Small intestine (tissue), 7 donors: ENCODE measurements at regions not wholly inside any gene's neighbourhood (a gene's known extent, or its start where the extent isn't known, plus 50 kb on each side); places are given as distances from the start of the nearest gene placed in this dataset.
"Not testable (repeated sequence)": the region's sequence is repeated elsewhere in the genome, so short reads cannot be mapped to it uniquely, and the experiment has no call there.

Experiments
- DNase-seq, 2 donors: peaks; one replicate each; pipeline versions ENCODE4 v3.0.0 to v3.0.0-alpha.2; 2013
- FAIRE-seq: peaks from 2 replicates; lab custom pipeline; 2012; peaks lifted over from hg19 to GRCh38; lab: Jason Lieb, UNC
- H3K27ac ChIP-seq, 3 donors: one replicate each; pipeline ENCODE4 v1.5.1; 2013; ENCODE audit warnings: low read length in 2 of 3, mild to moderate bottlenecking in 2 of 3, control low read depth in 1 of 3, inconsistent platforms in 1 of 3, low read depth in 1 of 3, moderate library complexity in 1 of 3
- H3K27me3 ChIP-seq, 3 donors: one replicate each; pipeline ENCODE4 v1.6.1; 2013; ENCODE audit warnings: low read length in 3 of 3, inconsistent platforms in 1 of 3; ENCODE audit not compliant: control insufficient read depth in 3 of 3, insufficient read depth in 3 of 3
- H3K36me3 ChIP-seq, 3 donors: one replicate each; pipeline ENCODE4 v1.6.1; 2013; ENCODE audit warnings: low read length in 3 of 3, inconsistent platforms in 1 of 3, low read depth in 1 of 3, mild to moderate bottlenecking in 1 of 3, moderate library complexity in 1 of 3; ENCODE audit not compliant: control insufficient read depth in 3 of 3, insufficient read depth in 2 of 3
- H3K4me1 ChIP-seq, 3 donors: one replicate each; pipeline ENCODE4 v1.6.1; 2013; ENCODE audit warnings: low read length in 2 of 3, inconsistent platforms in 1 of 3, low read depth in 1 of 3, mild to moderate bottlenecking in 1 of 3, moderate library complexity in 1 of 3; ENCODE audit not compliant: control insufficient read depth in 3 of 3, insufficient read depth in 2 of 3
- H3K4me3 ChIP-seq, 3 donors: one replicate each; pipeline ENCODE4 v1.5.1; 2013; ENCODE audit warnings: low read length in 3 of 3, control low read depth in 1 of 3, inconsistent platforms in 1 of 3, low read depth in 1 of 3, mild to moderate bottlenecking in 1 of 3, moderate library complexity in 1 of 3
- H3K9me3 ChIP-seq, 2 donors: one replicate each; pipeline ENCODE4 v1.6.1; 2013; ENCODE audit warnings: low read depth in 1 of 2, low read length in 1 of 2; ENCODE audit not compliant: control insufficient read depth in 2 of 2, insufficient read depth in 1 of 2
- WGBS, 3 donors: extraction: QIAGEN DNeasy Blood & Tissue Kit; methylation state at CpG; one replicate each; pipeline ENCODE4 v1.1.7; 2013; 5-methylcytosine and 5-hydroxymethylcytosine counted together
- donor health status: healthy with polysubstance abuse.
- donor health status: control.
- donor health status: control.
- donor health status: Bipolar disorder and iron deficiency.
- donor health status: healthy.

DNA sequence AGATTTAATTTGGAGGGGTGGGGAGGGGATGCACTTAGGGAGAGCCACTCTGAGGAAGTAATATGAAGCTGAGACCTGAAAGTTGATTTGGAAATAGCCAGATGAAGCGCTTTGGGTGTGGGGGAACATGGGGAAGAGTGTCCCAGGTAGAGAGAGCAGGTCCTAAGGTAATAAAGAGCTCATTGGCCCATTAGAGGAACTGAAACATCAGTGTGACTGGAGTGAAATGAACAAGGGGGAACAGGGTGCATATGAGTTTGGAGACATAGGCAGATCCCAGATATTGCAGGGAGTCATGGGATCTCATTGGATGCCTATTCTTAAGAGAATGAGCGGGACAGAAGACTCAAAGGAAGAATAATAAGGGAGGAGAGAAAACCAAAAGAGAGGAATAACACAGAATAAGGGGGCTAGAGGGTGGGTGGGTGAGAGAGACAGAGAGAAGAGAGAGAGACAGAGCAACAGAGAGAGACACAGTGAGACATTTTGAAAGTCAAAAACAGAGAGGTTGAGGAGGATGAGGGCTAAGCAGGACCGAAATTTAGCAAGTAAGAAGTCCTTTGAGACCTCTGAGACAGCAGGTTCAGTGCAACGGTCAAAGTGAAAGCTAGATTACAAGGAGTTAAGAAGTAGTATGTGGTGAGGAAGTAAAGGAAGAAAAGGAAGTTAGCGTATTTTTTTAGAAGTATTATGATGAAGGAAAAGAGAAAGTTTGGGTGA lies 54.1 kb upstream of the NOTCH2NLA start:
- not testable (repeated sequence) for FAIRE-seq

DNA sequence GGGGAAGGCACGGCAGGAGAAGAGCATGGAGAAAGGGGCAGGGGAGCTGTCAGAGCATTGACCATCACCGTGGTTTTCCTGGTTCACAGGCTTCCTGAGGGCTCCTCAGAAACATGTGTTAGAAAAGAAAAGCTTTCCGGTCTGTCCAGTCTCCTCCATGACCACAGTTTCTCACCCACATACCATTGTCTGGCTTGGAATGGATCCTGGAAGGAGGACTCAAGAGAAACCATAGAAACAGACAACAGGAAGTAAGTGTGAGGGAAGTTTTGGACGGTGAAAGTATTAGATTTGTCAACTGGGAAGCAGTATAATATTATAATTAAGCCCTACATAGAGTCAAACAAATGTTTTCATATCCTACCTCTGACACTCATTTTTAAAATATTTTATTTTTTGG lies 52.7 kb upstream of the NOTCH2NLA start:
- not testable (repeated sequence) for FAIRE-seq

More for the DNA sequence above, 54.1 kb upstream of the NOTCH2NLA start:
- not testable (repeated sequence) for H3K4me1 ChIP-seq, H3K9me3 ChIP-seq, H3K4me3 ChIP-seq, DNase-seq, H3K36me3 ChIP-seq, H3K27ac ChIP-seq, H3K27me3 ChIP-seq
- WGBS, 3 donors: no CpG with 5 or more reads among the region's 5 CpGs

DNA sequence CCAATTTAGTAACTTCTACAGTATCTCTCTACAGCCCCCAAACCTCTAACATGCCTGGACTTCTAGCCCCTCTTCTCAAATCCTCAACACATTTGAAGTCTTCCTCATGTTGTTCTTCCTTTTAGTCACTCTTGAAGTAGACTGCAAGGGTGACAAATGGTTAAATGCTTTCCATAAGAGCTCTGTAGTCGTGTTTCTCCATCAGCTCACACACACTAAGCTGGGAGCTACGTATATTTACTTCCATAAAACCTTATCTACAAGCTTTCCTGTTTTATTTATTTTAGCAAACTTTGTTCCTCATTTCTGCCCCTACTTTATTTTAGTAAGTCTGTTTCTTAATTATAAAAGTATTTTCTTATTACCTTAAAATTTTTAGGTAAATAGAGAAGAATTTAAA lies 49.9 kb upstream of the NOTCH2NLA start:
- no CpG with 5 or more reads among the region's 2 CpGs for WGBS, 3 donors

More for the DNA sequence above, 52.7 kb upstream of the NOTCH2NLA start:
- not testable (repeated sequence) for H3K27me3 ChIP-seq, H3K36me3 ChIP-seq, H3K27ac ChIP-seq, H3K4me1 ChIP-seq, H3K4me3 ChIP-seq, H3K9me3 ChIP-seq, DNase-seq
- WGBS, 3 donors: no CpG with 5 or more reads among the region's 4 CpGs

More for the DNA sequence above, 49.9 kb upstream of the NOTCH2NLA start:
- H3K27me3 ChIP-seq, H3K27ac ChIP-seq, FAIRE-seq, H3K4me3 ChIP-seq, H3K9me3 ChIP-seq, DNase-seq, H3K36me3 ChIP-seq, H3K4me1 ChIP-seq: not testable (repeated sequence)
